IMR-90 (cell line): ENCODE measurements at regions not wholly inside any gene's neighbourhood (a gene's known extent, or its start where the extent isn't known, plus 50 kb on each side); places are given as distances from the start of the nearest gene placed in this dataset.

ENCODE experiments used
- ATAC-seq: fragments of 200-7000 bp; cut with Tn5 transposase; 2 replicates; pipeline ENCODE4 v1.9.1; 2020; ENCODE audit warnings: low read depth, mild to moderate bottlenecking, moderate library complexity
- BruUV-seq: library from RNA; stranded (reverse); fragments of 400-500 nt; replicated peaks from 2 replicates; lab custom pipeline; 2021; lab: Mats Ljungman, UMichigan
- CTCF ChIA-PET: fragments of 300-600 bp; formaldehyde crosslinking; extraction: SDS; loops from one replicate; lab custom pipeline; 2021; ENCODE audit warnings: antibody characterized with exemption; lab: Yijun Ruan, JAX
- POLR2A ChIA-PET: fragments of 300-600 bp; sonication (Branson Sonifier 250); formaldehyde crosslinking; loops from one replicate; lab custom pipeline; 2022; ENCODE audit warnings: antibody characterized with exemption; ENCODE audit not compliant: unreplicated experiment; lab: Charles Lee
- DNase-seq: peaks from one replicate; pipeline ENCODE4 v3.0.0; 2013
- H2AFZ ChIP-seq: replicated peaks from 2 replicates; pipeline ENCODE3; 2013; ENCODE audit warnings: low read length, mild to moderate bottlenecking; ENCODE audit not compliant: poor library complexity
- H2AK5ac ChIP-seq: 2 replicates; pipeline ENCODE4 v1.6.1; 2013; ENCODE audit warnings: low read depth, low read length, inconsistent platforms
- H2AK9ac ChIP-seq: replicated peaks from 2 replicates; pipeline ENCODE3; 2013; ENCODE audit warnings: mild to moderate bottlenecking, low read depth, low read length, moderate library complexity; ENCODE audit not compliant: poor library complexity
- H2BK120ac ChIP-seq: 2 replicates; pipeline ENCODE4 v1.6.1; 2013; ENCODE audit warnings: low read depth, low read length, inconsistent platforms
- H2BK15ac ChIP-seq: 3 replicates; pipeline ENCODE4 v1.6.1; 2013; ENCODE audit warnings: low read depth, low read length, inconsistent platforms
- H2BK20ac ChIP-seq: 2 replicates; pipeline ENCODE4 v1.6.1; 2013; ENCODE audit warnings: low read depth, mild to moderate bottlenecking, inconsistent platforms, low read length, moderate library complexity
- H2BK5ac ChIP-seq: 2 replicates; pipeline ENCODE4 v1.6.1; 2013; ENCODE audit warnings: mild to moderate bottlenecking, low read depth, low read length, inconsistent platforms; ENCODE audit not compliant: poor library complexity, severe bottlenecking
- H3K14ac ChIP-seq: replicated peaks from 2 replicates; pipeline ENCODE4 v1.6.1; 2013; ENCODE audit warnings: low read depth, low read length, inconsistent platforms
- H3K18ac ChIP-seq: 2 replicates; pipeline ENCODE4 v1.6.1; 2013; ENCODE audit warnings: low read depth, low read length, control low read depth
- H3K23ac ChIP-seq: 2 replicates; pipeline ENCODE4 v1.6.1; 2013; ENCODE audit warnings: low read depth, low read length, inconsistent platforms
- H3K27ac ChIP-seq: 2 replicates; pipeline ENCODE4 v1.5.1; 2013; ENCODE audit warnings: mild to moderate bottlenecking, control low read depth, low read length; ENCODE audit not compliant: insufficient read depth
- H3K27me3 ChIP-seq: 2 replicates; pipeline ENCODE4 v1.6.1; 2013; ENCODE audit warnings: low read length; ENCODE audit not compliant: control insufficient read depth, insufficient read depth
- H3K36me3 ChIP-seq: 2 replicates; pipeline ENCODE4 v1.6.1; 2013; ENCODE audit warnings: low read length, mixed read lengths; ENCODE audit not compliant: control insufficient read depth, insufficient read depth
- H3K4ac ChIP-seq: 2 replicates; pipeline ENCODE4 v1.6.1; 2013; ENCODE audit warnings: low read depth, low read length, inconsistent platforms
- H3K4me1 ChIP-seq: 2 replicates; pipeline ENCODE4 v1.6.1; 2013; ENCODE audit warnings: low read length, mixed read lengths; ENCODE audit not compliant: control insufficient read depth, insufficient read depth
- H3K4me2 ChIP-seq: 2 replicates; pipeline ENCODE4 v1.6.1; 2013; ENCODE audit warnings: low read depth, mild to moderate bottlenecking, control low read depth, low read length, moderate library complexity
- H3K4me3 ChIP-seq: 2 replicates; pipeline ENCODE4 v1.5.1; 2013; ENCODE audit warnings: low read depth, mild to moderate bottlenecking, control low read depth, low read length, moderate library complexity; ENCODE audit not compliant: insufficient read depth
- H3K56ac ChIP-seq: 2 replicates; pipeline ENCODE4 v1.6.1; 2013; ENCODE audit warnings: low read length, inconsistent platforms; ENCODE audit not compliant: insufficient read depth; ENCODE audit errors: extremely low read depth
- H3K79me1 ChIP-seq, 2 experiments: 2 replicates each; pipeline ENCODE4 v1.6.1; 2013; ENCODE audit warnings: low read length in 2 of 2, inconsistent platforms in 1 of 2, low read depth in 1 of 2
- H3K9ac ChIP-seq: 2 replicates; pipeline ENCODE4 v1.6.1; 2013; ENCODE audit warnings: low read depth, low read length, control low read depth
- H3K9me1 ChIP-seq: 2 replicates; pipeline ENCODE4 v1.6.1; 2013; ENCODE audit warnings: low read length, inconsistent platforms; ENCODE audit not compliant: insufficient read depth
- H3K9me3 ChIP-seq: 2 replicates; pipeline ENCODE4 v1.6.1; 2013; ENCODE audit warnings: low read length; ENCODE audit not compliant: control insufficient read depth, insufficient read depth
- H4K20me1 ChIP-seq: 2 replicates; pipeline ENCODE4 v1.6.1; 2013; ENCODE audit warnings: low read length, inconsistent platforms; ENCODE audit not compliant: insufficient read depth
- H4K5ac ChIP-seq: 2 replicates; pipeline ENCODE4 v1.6.1; 2013; ENCODE audit warnings: mild to moderate bottlenecking, low read depth, low read length, control low read depth
- H4K8ac ChIP-seq, 2 experiments: 2 replicates each; pipeline ENCODE4 v1.6.1; 2013; ENCODE audit warnings: low read depth in 2 of 2, low read length in 2 of 2, control low read depth in 1 of 2, inconsistent platforms in 1 of 2
- H4K91ac ChIP-seq: 2 replicates; pipeline ENCODE4 v1.6.1; 2013; ENCODE audit warnings: low read depth, low read length, inconsistent platforms; ENCODE audit not compliant: insufficient read depth
- BHLHE40 ChIP-seq: fragments of 150-350 bp; IDR thresholded peaks from 2 replicates; pipeline ENCODE4 v1.6.1; 2016; ENCODE audit warnings: mild to moderate bottlenecking, low read depth, low read length
- CTCF ChIP-seq: conservative IDR thresholded peaks from 2 replicates; pipeline ENCODE4 v1.5.1; 2012; ENCODE audit warnings: mild to moderate bottlenecking, low read depth, low read length, improper control_type of control experiment
- ELK1 ChIP-seq: fragments of 150-350 bp; IDR thresholded peaks from 2 replicates; pipeline ENCODE4 v1.6.1; 2016; ENCODE audit warnings: low read depth, mild to moderate bottlenecking, low read length, moderate library complexity, borderline replicate concordance
- RAD21 ChIP-seq: IDR thresholded peaks from 2 replicates; pipeline ENCODE4 v1.6.1; 2012; ENCODE audit warnings: low read length, improper control_type of control experiment
- RCOR1 ChIP-seq: IDR thresholded peaks from 2 replicates; pipeline ENCODE4 v1.6.1; 2012; ENCODE audit warnings: mild to moderate bottlenecking, low read length, improper control_type of control experiment; ENCODE audit not compliant: insufficient replicate concordance
- WGBS, 2 experiments: methylation state at CpG; one replicate each; pipeline versions ENCODE4 v1.1.5 to v1.1.7; 2013; ENCODE audit warnings: missing lambda C conversion rate in 2 of 2; ENCODE audit not compliant: insufficient read length in 1 of 2; ENCODE audit errors: extremely low coverage in 2 of 2; 5-methylcytosine and 5-hydroxymethylcytosine counted together
- dilution Hi-C: fragments of 300-500 bp; cut with HindIII; formaldehyde crosslinking; loops from one replicate; pipeline ENCODE4 v1.14.3; 2018; ENCODE audit warnings: low sequenced_read_pairs; ENCODE audit not compliant: unreplicated experiment
- in situ Hi-C: fragments of 300-500 bp; cut with MboI; formaldehyde crosslinking; loops from 3 replicates; pipeline ENCODE4 v1.14.3; 2019; ENCODE audit warnings: low sequenced_read_pairs, inconsistent platforms, mixed read lengths
- intact Hi-C: fragments of 100-400 bp; cut with micrococcal nuclease; formaldehyde crosslinking; loops from 2 replicates; pipeline ENCODE4 v1.10.0; 2022

DNA sequence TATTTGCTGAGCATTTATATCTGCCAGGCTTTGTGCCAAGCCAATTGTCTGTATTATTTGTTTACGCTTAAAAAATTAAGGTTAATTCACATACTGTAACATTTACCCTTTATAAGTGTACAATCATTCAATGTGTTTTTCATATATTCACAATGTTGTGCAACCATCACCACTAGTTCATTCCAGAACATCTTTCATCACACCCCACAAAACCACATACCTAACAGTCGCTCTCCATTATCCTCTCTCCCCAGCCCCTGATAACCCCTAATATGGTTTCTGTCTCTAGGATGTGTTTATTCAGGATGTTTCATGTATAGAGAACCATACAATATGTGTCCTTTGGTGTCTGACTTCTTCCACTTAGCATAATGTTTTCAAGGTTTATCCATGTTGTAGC lies 234.1 kb downstream of the INSIG2 start:
- Histone ChIP-seq H2AK5ac (no peak overlapping the region), H3K18ac (no peak overlapping the region), H2BK20ac (no peak overlapping the region), H3K4me3 (no peak overlapping the region), H2BK15ac (no peak overlapping the region), H3K36me3 (no peaks in the 10 kb centered on the region), H4K91ac (no peak overlapping the region), H2AK9ac (no peak overlapping the region), H2AFZ (no peak overlapping the region), H2BK120ac (no peak overlapping the region), H3K14ac (no peak overlapping the region), H3K27me3 (no peaks in the 10 kb centered on the region; the same call in 1 of the 2 replicates), H3K9me1 (no peaks in the 10 kb centered on the region), H3K4me2 (no peak overlapping the region), H4K5ac (no peak overlapping the region), H4K8ac (no peak overlapping the region), H3K23ac (no peak overlapping the region), H3K9ac (no peak overlapping the region), H3K79me1 (no peaks in the 10 kb centered on the region), H3K4ac (no peak overlapping the region), H3K4me1 (no peaks in the 10 kb centered on the region), H4K20me1 (no peaks in the 10 kb centered on the region), H3K56ac (no peak overlapping the region), H3K9me3 (no peaks in the 10 kb centered on the region), H3K27ac (no peak overlapping the region), H2BK5ac (no peak overlapping the region)
- in situ Hi-C loops (no loop called here), intact Hi-C loops (no loop called here), dilution Hi-C loops (no loop called here)
- DNase-seq (no peak), ATAC-seq (no peak)
- ChIA-PET POLR2A (no interaction called here), CTCF (no interaction called here)
- 100% methylated on average over 1 of the region's 2 CpGs; no CpG with 5 or more reads in 1 of the 2 experiments for WGBS, 2 experiments
- TF ChIP-seq BHLHE40 (no peak), CTCF (no peak), RCOR1 (no peak), ELK1 (no peak), RAD21 (no peak)
- BruUV-seq = no TSS peak
